Sigmoid colon (tissue), 6 donors: ENCODE measurements at regions not wholly inside any gene's neighbourhood (a gene's known extent, or its start where the extent isn't known, plus 50 kb on each side); places are given as distances from the start of the nearest gene placed in this dataset.

Experiments used
- DNase-seq: peaks from one replicate; pipeline ENCODE4 v3.0.0-alpha.2; 2019
- H3K27ac ChIP-seq, 4 donors: fragments of 200-600 bp; sonication (generic); one replicate each; pipeline ENCODE4 v1.5.1; 2016 to 2019; ENCODE audit warnings: mild to moderate bottlenecking in 1 of 4
- H3K27me3 ChIP-seq, 3 donors: fragments of 200-600 bp; sonication (generic); one replicate each; pipeline ENCODE4 v1.5.1; 2019; ENCODE audit warnings: mild to moderate bottlenecking in 1 of 3
- H3K36me3 ChIP-seq, 4 donors: fragments of 200-600 bp; sonication (generic); one replicate each; pipeline ENCODE4 v1.5.1; 2016 to 2019
- H3K4me1 ChIP-seq, 4 donors: fragments of 200-600 bp; sonication (generic); one replicate each; pipeline ENCODE4 v1.5.1; 2017 to 2019
- H3K4me3 ChIP-seq, 4 donors: fragments of 200-600 bp; sonication (generic); one replicate each; pipeline ENCODE4 v1.5.1; 2017 to 2019; ENCODE audit warnings: mild to moderate bottlenecking in 2 of 4, moderate library complexity in 1 of 4
- H3K9me3 ChIP-seq, 4 donors: fragments of 200-600 bp in 3 of 4; sonication (generic) in 3 of 4; one replicate each; pipeline versions ENCODE4 v1.5.1 to v1.6.1; 2013 to 2019
- EP300 ChIP-seq, 4 donors: sonication (generic); formaldehyde crosslinking; IDR thresholded peaks; one replicate each; pipeline ENCODE4 v1.6.1; 2017; ENCODE audit warnings: antibody characterized with exemption in 4 of 4
- POLR2A ChIP-seq, 2 donors: fragments of 450-650 bp; IDR thresholded peaks; one replicate each; pipeline ENCODE4 v1.6.1; 2016; ENCODE audit warnings: antibody characterized with exemption in 2 of 2, mild to moderate bottlenecking in 2 of 2, moderate library complexity in 2 of 2
- POLR2AphosphoS5 ChIP-seq, 4 donors: sonication (generic); formaldehyde crosslinking; IDR thresholded peaks; one replicate each; pipeline ENCODE4 v1.6.1; 2017; ENCODE audit warnings: antibody characterized with exemption in 4 of 4
- WGBS, 2 donors: extraction: QIAGEN DNeasy Blood & Tissue Kit; methylation state at CpG; one replicate each; pipeline ENCODE4 v1.1.7; 2013; 5-methylcytosine and 5-hydroxymethylcytosine counted together
- intact Hi-C: fragments of 100-400 bp; cut with DNase I; formaldehyde crosslinking; loops from one replicate; pipeline ENCODE4 v1.15.1; 2023
- TF ChIP-seq, protein P1 (sequence below), 4 experiments: fragments of 450-650 bp in 3 of 4; fragments of 200-600 bp in 1 of 4; IDR thresholded peaks; one replicate each; pipeline ENCODE4 v1.5.1; 2016 to 2019; ENCODE audit warnings: antibody characterized with exemption in 4 of 4, mild to moderate bottlenecking in 3 of 4, moderate library complexity in 2 of 4
- donor health status: healthy with polysubstance abuse.
- donor health status: healthy.

DNA sequence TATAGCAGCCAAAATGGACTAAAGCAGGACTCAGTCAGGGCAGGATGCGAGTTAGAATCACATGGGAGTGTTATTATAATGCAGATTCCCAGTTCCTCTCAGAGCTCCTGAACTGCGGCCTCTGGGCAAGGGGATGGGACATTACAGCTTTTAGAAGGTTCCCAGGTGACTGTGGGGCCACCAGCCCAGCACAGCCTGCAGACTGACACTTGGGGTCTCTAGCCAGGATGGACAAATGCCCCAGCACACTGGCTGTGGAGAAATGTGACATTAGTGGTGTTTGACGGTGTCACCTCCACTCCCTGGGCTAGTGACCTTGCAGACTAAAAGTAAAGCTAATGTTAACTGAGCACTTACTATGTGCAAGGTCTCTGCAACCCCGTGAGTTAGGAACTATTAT is 238.0 kb upstream of the HS6ST1 start:
- no peak overlapping the region for H3K27ac ChIP-seq
- 88 to 90% methylated on average over 4 of the region's 4 CpGs for WGBS, 2 donors
- H3K27me3 ChIP-seq = no peaks in the 10 kb centered on the region
- intact Hi-C loops = no loop called here
- H3K36me3 ChIP-seq = no peaks in the 10 kb centered on the region
- TF ChIP-seq POLR2AphosphoS5 (IDR thresholded peaks at IDR 0.05) = no peak
- no peak for TF ChIP-seq POLR2A (IDR thresholded peaks at IDR 0.05)
- TF ChIP-seq, protein P1, sequence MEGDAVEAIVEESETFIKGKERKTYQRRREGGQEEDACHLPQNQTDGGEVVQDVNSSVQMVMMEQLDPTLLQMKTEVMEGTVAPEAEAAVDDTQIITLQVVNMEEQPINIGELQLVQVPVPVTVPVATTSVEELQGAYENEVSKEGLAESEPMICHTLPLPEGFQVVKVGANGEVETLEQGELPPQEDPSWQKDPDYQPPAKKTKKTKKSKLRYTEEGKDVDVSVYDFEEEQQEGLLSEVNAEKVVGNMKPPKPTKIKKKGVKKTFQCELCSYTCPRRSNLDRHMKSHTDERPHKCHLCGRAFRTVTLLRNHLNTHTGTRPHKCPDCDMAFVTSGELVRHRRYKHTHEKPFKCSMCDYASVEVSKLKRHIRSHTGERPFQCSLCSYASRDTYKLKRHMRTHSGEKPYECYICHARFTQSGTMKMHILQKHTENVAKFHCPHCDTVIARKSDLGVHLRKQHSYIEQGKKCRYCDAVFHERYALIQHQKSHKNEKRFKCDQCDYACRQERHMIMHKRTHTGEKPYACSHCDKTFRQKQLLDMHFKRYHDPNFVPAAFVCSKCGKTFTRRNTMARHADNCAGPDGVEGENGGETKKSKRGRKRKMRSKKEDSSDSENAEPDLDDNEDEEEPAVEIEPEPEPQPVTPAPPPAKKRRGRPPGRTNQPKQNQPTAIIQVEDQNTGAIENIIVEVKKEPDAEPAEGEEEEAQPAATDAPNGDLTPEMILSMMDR (IDR thresholded peaks at IDR 0.05) = no peak
- TF ChIP-seq EP300 (IDR thresholded peaks at IDR 0.05) = no peak
- H3K4me3 ChIP-seq = no peak overlapping the region
- H3K4me1 ChIP-seq = no peaks in the 10 kb centered on the region
- no peaks in the 10 kb centered on the region for H3K9me3 ChIP-seq
- DNase-seq = no peak

DNA sequence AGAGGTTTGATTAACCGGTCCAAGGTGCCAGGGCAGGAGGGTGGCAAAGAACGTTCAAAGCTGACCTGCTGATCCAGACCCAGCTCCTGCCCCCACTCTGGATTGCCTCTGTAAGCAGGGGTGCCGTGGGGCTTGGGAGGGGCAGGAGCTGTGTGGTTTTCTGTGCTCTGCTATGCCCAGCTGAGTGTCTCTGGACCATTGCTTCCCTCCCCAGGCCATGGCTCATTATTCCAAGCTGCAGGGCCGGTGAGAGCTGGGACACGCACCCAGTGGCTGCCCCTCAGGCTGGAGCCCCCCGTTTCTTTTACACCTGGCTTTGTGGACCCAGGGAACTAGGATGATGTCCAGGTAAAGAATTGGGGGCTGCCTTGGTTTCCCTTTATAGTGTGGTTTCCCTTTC is 238.4 kb upstream of the HS6ST1 start:
- Histone ChIP-seq H3K27ac (no peak overlapping the region), H3K27me3 (no peaks in the 10 kb centered on the region), H3K4me3 (no peak overlapping the region), H3K36me3 (no peaks in the 10 kb centered on the region), H3K9me3 (no peaks in the 10 kb centered on the region), H3K4me1 (no peaks in the 10 kb centered on the region)
- TF ChIP-seq, protein P1 (IDR thresholded peaks at IDR 0.05) = no peak
- TF ChIP-seq POLR2AphosphoS5 (IDR thresholded peaks at IDR 0.05) (no peak), EP300 (IDR thresholded peaks at IDR 0.05) (no peak), POLR2A (IDR thresholded peaks at IDR 0.05) (no peak)
- intact Hi-C loops = no loop called here
- no peak for DNase-seq
- WGBS, 2 donors = 69 to 91% methylated on average over 6 of the region's 6 CpGs

DNA sequence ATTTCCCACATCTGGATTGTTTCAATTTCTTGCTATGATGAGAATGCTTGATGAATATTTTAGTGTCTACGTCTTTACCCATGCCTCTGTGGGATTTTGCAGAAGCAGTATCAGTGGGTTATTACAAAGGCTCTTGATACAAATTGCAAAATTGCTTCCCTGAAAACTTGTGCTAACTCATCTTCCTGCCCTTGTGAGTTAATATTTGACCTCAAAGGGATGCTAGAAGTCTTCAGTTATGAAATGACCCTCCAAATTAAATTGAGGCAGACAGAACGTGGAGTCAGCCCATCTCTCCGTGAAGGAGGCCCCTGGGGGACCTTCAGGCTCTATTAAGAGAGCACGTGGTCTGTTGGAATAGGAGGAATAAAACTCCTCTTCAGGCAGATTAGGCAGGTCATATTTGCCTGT is 239.2 kb upstream of the HS6ST1 start:
- no peak overlapping the region for H3K27ac ChIP-seq
- H3K4me1 ChIP-seq = peaks cover 0 to 3% (median 1%) of the 10 kb centered on the region in 4 donors
- no peak overlapping the region for H3K4me3 ChIP-seq
- H3K9me3 ChIP-seq = no peaks in the 10 kb centered on the region
- no peak for DNase-seq
- no peaks in the 10 kb centered on the region for H3K36me3 ChIP-seq
- 54 to 66% methylated on average over 4 of the region's 4 CpGs for WGBS, 2 donors
- intact Hi-C loops = no loop called here
- TF ChIP-seq POLR2A (IDR thresholded peaks at IDR 0.05) = no peak
- TF ChIP-seq, protein P1 (IDR thresholded peaks at IDR 0.05) = no peak
- TF ChIP-seq EP300 (IDR thresholded peaks at IDR 0.05) = no peak
- no peak for TF ChIP-seq POLR2AphosphoS5 (IDR thresholded peaks at IDR 0.05)
- no peaks in the 10 kb centered on the region for H3K27me3 ChIP-seq

DNA sequence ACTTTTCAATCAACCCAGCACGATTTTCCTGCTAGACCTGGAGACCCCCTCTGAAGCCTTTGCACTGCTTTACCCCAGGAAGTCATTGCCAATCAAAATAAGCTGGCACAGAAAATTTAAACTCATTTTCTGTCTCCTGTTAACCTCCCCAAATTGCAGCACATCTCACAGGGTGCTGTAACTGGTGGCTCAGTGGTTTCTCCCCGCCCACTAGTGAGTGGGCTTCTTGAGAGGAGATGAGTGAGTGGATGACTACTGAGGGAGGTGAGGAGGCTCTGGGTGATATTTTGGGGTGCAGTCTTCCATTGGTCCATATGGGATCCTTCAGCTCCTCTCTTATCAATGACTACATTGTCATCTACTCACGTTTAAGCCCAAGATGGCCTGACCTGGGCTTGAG is 239.8 kb upstream of the HS6ST1 start:
- H3K4me3 ChIP-seq = no peak overlapping the region
- H3K27ac ChIP-seq = peak overlapping the region in 1 of 4 donors; percentile 8
- DNase-seq = no peak
- no peak for TF ChIP-seq POLR2A (IDR thresholded peaks at IDR 0.05)
- TF ChIP-seq POLR2AphosphoS5 (IDR thresholded peaks at IDR 0.05) = no peak
- TF ChIP-seq, protein P1 (IDR thresholded peaks at IDR 0.05) = no peak
- TF ChIP-seq EP300 (IDR thresholded peaks at IDR 0.05) = no peak
- WGBS, 2 donors = 62 to 85% methylated on average over 3 of the region's 3 CpGs
- intact Hi-C loops = no loop called here
- peaks cover 0 to 9% (median 7%) of the 10 kb centered on the region in 4 donors for H3K4me1 ChIP-seq
- H3K9me3 ChIP-seq = no peaks in the 10 kb centered on the region
- H3K27me3 ChIP-seq = no peaks in the 10 kb centered on the region
- H3K36me3 ChIP-seq = no peaks in the 10 kb centered on the region

DNA sequence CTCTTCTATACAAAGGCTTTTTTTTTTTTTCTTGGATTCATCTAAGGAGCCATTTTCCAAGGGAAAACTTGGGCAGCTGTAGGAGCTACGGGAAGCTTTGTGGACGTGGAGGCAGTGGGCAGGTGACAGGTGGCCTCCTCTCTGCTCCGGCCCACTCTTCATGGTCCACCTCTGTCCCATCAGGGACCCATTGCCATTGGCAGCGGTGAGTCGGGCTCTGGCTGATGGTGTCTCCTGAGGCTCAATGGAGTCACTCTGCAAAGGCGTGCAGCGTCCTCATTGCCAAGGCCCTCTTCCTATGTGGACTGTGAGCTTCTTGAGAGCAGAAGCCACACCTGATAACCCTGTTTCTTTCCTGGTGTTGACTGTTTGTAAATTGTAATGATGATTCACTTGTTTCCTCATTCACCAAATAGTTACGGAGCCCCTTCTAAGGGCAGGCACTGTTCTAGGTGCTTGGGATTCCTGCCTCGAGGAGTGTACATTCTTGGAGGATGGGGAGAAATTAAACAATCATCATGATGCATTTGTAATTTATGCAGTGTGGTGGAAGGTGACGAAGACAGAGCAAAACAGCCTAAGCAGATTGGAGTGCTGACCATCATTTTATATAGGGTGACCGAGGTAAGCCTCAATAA is 240.3 kb upstream of the HS6ST1 start:
- intact Hi-C loops = no loop called here
- DNase-seq = no peak
- WGBS, 2 donors = 89 to 93% methylated on average over 11 of the region's 11 CpGs
- Histone ChIP-seq H3K27me3 (no peaks in the 10 kb centered on the region), H3K27ac (no peak overlapping the region), H3K36me3 (no peaks in the 10 kb centered on the region), H3K9me3 (no peaks in the 10 kb centered on the region), H3K4me1 (peaks cover 0 to 14% (median 13%) of the 10 kb centered on the region in 4 donors), H3K4me3 (no peak overlapping the region)
- TF ChIP-seq POLR2AphosphoS5 (IDR thresholded peaks at IDR 0.05) (no peak), EP300 (IDR thresholded peaks at IDR 0.05) (no peak), POLR2A (IDR thresholded peaks at IDR 0.05) (no peak)
- TF ChIP-seq, protein P1 (IDR thresholded peaks at IDR 0.05) = no peak
